ENCODE measurements at regions not wholly inside any gene's neighbourhood (a gene's known extent, or its start where the extent isn't known, plus 50 kb on each side); places are given as distances from the start of the nearest gene placed in this dataset.

- H3K4me3 ChIP-seq (ENCODE audit: insufficient read depth, low read depth, low read length): no peak overlapping the region
- H3K36me3 ChIP-seq (replicated peaks; ENCODE audit: control insufficient read depth, insufficient read depth, low read length): no peaks in the 10 kb centered on the region
- H3K27me3 ChIP-seq (ENCODE audit: control insufficient read depth, insufficient read depth, low read length): no peaks in the 10 kb centered on the region
- DNase-seq: no peak
These were observed 114.7 kb upstream of the DOCK10 start for GRCh38 chr2:225156853-225157451.

GRCh38 chr2:225140723-225141122 is 98.5 kb upstream of the DOCK10 start:
- no peaks in the 10 kb centered on the region for H3K36me3 ChIP-seq (replicated peaks; ENCODE audit: control insufficient read depth, insufficient read depth, low read length)
- no peaks in the 10 kb centered on the region for H3K27me3 ChIP-seq (ENCODE audit: control insufficient read depth, insufficient read depth, low read length)
- no peak overlapping the region for H3K4me3 ChIP-seq (ENCODE audit: insufficient read depth, low read depth, low read length)
- no peak for DNase-seq

GRCh38 chr2:225137971-225138370 is 95.7 kb upstream of the DOCK10 start:
- Histone ChIP-seq H3K4me3 (ENCODE audit: insufficient read depth, low read depth, low read length) (no peak overlapping the region), H3K36me3 (replicated peaks; ENCODE audit: control insufficient read depth, insufficient read depth, low read length) (no peaks in the 10 kb centered on the region), H3K27me3 (ENCODE audit: control insufficient read depth, insufficient read depth, low read length) (no peaks in the 10 kb centered on the region)
- no peak for DNase-seq

- no peak overlapping the region for H3K4me3 ChIP-seq (ENCODE audit: insufficient read depth, low read depth, low read length)
- H3K27me3 ChIP-seq (ENCODE audit: control insufficient read depth, insufficient read depth, low read length): no peaks in the 10 kb centered on the region
- H3K36me3 ChIP-seq (replicated peaks; ENCODE audit: control insufficient read depth, insufficient read depth, low read length): no peaks in the 10 kb centered on the region
- DNase-seq: no peak
These were observed 94.3 kb upstream of the DOCK10 start for GRCh38 chr2:225136552-225136951.

GRCh38 chr2:225131898-225132297 is 89.6 kb upstream of the DOCK10 start:
- Histone ChIP-seq H3K4me3 (ENCODE audit: insufficient read depth, low read depth, low read length) (no peak overlapping the region), H3K27me3 (ENCODE audit: control insufficient read depth, insufficient read depth, low read length) (no peaks in the 10 kb centered on the region), H3K36me3 (replicated peaks; ENCODE audit: control insufficient read depth, insufficient read depth, low read length) (no peaks in the 10 kb centered on the region)
- DNase-seq: no peak

GRCh38 chr2:225130093-225130492 is 87.8 kb upstream of the DOCK10 start:
- Histone ChIP-seq H3K4me3 (ENCODE audit: insufficient read depth, low read depth, low read length) (no peak overlapping the region), H3K36me3 (replicated peaks; ENCODE audit: control insufficient read depth, insufficient read depth, low read length) (no peaks in the 10 kb centered on the region), H3K27me3 (ENCODE audit: control insufficient read depth, insufficient read depth, low read length) (no peaks in the 10 kb centered on the region)
- DNase-seq: no peak

GRCh38 chr2:225124311-225125017 is 82.2 kb upstream of the DOCK10 start:
- Histone ChIP-seq H3K27me3 (ENCODE audit: control insufficient read depth, insufficient read depth, low read length) (no peaks in the 10 kb centered on the region), H3K36me3 (replicated peaks; ENCODE audit: control insufficient read depth, insufficient read depth, low read length) (no peaks in the 10 kb centered on the region), H3K4me3 (ENCODE audit: insufficient read depth, low read depth, low read length) (no peak overlapping the region)
- DNase-seq: no peak

GRCh38 chr2:225122583-225123486 is 80.6 kb upstream of the DOCK10 start:
- H3K4me3 ChIP-seq (ENCODE audit: insufficient read depth, low read depth, low read length): no peak overlapping the region
- H3K27me3 ChIP-seq (ENCODE audit: control insufficient read depth, insufficient read depth, low read length): no peaks in the 10 kb centered on the region
- DNase-seq: no peak
- H3K36me3 ChIP-seq (replicated peaks; ENCODE audit: control insufficient read depth, insufficient read depth, low read length): no peaks in the 10 kb centered on the region

- no peaks in the 10 kb centered on the region for H3K36me3 ChIP-seq (replicated peaks; ENCODE audit: control insufficient read depth, insufficient read depth, low read length)
- H3K4me3 ChIP-seq (ENCODE audit: insufficient read depth, low read depth, low read length): no peak overlapping the region
- no peak for DNase-seq
- no peaks in the 10 kb centered on the region for H3K27me3 ChIP-seq (ENCODE audit: control insufficient read depth, insufficient read depth, low read length)
These were observed 79.7 kb upstream of the DOCK10 start for GRCh38 chr2:225122007-225122406.

GRCh38 chr2:225120186-225120585 is 77.9 kb upstream of the DOCK10 start:
- H3K36me3 ChIP-seq (replicated peaks; ENCODE audit: control insufficient read depth, insufficient read depth, low read length): no peaks in the 10 kb centered on the region
- DNase-seq: no peak

GRCh38 chr2:225117051-225117716 is 74.9 kb upstream of the DOCK10 start:
- Histone ChIP-seq H3K4me3 (ENCODE audit: insufficient read depth, low read depth, low read length) (no peak overlapping the region), H3K27me3 (ENCODE audit: control insufficient read depth, insufficient read depth, low read length) (no peaks in the 10 kb centered on the region), H3K36me3 (replicated peaks; ENCODE audit: control insufficient read depth, insufficient read depth, low read length) (no peaks in the 10 kb centered on the region)
- no peak for DNase-seq

More at GRCh38 chr2:225120186-225120585, 77.9 kb upstream of the DOCK10 start:
- no peaks in the 10 kb centered on the region for H3K27me3 ChIP-seq (ENCODE audit: control insufficient read depth, insufficient read depth, low read length)
- H3K4me3 ChIP-seq (ENCODE audit: insufficient read depth, low read depth, low read length): no peak overlapping the region

GRCh38 chr2:225114786-225115323 is 72.6 kb upstream of the DOCK10 start:
- DNase-seq: no peak
- H3K27me3 ChIP-seq (ENCODE audit: control insufficient read depth, insufficient read depth, low read length): no peaks in the 10 kb centered on the region
- no peak overlapping the region for H3K4me3 ChIP-seq (ENCODE audit: insufficient read depth, low read depth, low read length)
- H3K36me3 ChIP-seq (replicated peaks; ENCODE audit: control insufficient read depth, insufficient read depth, low read length): no peaks in the 10 kb centered on the region

GRCh38 chr2:225113371-225114015 is 71.2 kb upstream of the DOCK10 start:
- H3K27me3 ChIP-seq (ENCODE audit: control insufficient read depth, insufficient read depth, low read length): no peaks in the 10 kb centered on the region
- H3K4me3 ChIP-seq (ENCODE audit: insufficient read depth, low read depth, low read length): no peak overlapping the region
- no peaks in the 10 kb centered on the region for H3K36me3 ChIP-seq (replicated peaks; ENCODE audit: control insufficient read depth, insufficient read depth, low read length)
- no peak for DNase-seq
